Stimulated activated CD4-positive, alpha-beta T cell treated with anti-CD3 and anti-CD28 coated beads, Interleukin-12 subunit alpha, Interleukin-12 subunit beta, amount 100 ng/mL, for 4 hours (primary cell): ENCODE measurements at regions not wholly inside any gene's neighbourhood (a gene's known extent, or its start where the extent isn't known, plus 50 kb on each side); places are given as distances from the start of the nearest gene placed in this dataset.

Experiments
- DNase-seq: peaks from one replicate; pipeline ENCODE4 v3.0.0-alpha.2; 2020

DNA sequence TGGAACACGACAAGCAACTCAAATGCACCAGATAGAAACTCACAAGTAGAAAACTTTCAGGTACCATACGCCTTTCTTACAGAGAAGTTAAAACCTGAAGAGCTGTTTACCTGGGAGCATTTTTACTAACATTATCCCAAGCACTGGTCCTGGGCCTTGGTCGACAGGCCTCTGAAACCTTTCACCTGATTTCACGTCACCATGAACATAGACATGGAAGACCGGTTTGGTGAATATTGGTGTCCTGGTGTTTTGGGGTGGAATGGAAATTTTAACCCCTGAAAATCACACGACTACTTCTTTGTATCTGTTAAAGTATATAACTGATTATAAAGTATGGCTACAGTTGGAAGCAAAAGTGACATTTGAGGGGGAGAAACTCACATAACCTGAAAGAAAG, 176.6 kb upstream of the ARGLU1 start:
- no peak for DNase-seq

DNA sequence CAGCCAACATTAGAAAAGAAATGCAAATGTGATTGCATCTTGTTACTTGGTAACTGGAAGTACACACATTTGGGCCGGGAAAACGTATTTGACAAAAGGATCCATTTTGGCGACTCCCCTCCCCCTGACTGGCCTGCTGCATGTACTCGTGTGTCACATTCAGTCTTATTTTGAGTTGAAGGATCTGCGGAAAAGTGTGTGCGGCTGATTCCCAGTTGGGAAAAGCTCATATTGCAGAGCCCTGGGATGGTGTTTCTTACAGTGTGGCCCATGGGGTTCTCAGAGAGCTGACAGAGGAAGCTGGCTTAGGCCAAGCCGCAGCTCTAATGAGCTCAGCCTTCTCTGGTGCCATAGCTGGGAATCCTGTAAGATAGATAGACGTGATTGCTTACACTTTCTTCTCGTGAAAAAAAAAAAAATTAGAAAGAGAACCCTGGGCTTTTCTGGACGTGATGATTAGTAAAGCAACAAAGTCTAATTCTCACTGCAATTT, 170.3 kb upstream of the ARGLU1 start:
- no peak for DNase-seq

DNA sequence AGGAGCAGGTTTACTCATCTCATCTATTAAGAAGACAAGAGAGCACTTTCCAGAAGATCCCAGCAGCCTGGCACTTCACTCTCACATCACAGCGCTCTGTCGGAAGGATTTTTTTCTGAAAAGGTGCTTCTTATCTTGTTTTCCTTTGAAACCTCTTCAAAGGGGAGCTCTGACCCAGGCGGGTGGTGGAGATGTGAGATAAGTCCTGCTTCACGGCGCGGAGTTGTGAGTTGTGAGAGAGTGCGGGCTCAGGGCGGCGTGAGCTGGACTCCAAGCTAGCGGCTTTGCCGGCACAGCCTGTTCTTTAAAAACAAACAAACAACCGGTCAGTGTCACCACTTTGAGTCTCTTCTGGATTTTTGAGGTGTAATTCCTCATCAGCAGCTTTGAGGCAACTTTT, 169.0 kb upstream of the ARGLU1 start:
- no peak for DNase-seq

DNA sequence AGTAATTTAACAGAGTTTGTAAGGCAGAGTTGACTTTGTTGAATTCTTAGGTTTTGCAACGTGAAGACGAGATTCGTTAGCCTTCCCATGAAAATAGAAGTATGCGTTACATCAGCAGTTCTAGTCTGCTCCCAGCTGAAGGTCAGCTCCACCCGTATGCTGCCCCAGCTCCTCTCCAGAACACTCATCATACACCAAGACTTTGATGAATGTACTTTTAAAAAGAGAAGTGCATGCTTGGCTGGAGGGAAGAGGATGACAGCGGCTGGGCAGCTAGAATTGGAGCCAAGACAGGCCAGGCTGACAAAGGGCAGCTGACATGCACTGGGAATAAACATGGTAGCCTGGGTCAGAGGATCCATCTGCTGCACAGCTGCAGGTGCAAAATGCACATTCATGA, 166.3 kb upstream of the ARGLU1 start:
- DNase-seq = no peak

DNA sequence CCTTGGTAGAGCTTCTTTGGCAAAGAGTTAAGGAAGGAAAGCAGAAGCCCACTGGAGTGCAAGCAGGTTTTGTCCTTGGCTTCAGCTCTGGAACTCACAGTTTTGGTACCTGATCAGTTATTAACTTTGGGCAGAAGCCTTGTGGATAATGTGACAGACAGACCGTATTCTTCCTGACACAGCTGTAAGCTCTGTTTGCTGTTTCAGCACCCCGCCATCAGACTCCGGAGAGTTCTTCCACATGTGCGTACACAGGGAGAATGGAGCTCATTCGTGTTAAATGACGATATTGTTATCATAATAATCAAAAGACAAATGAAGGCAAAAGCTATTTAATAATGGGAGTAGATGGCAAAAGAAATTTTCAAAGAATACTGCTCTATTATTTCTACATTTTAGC, 155.1 kb upstream of the ARGLU1 start:
- no peak for DNase-seq

DNA sequence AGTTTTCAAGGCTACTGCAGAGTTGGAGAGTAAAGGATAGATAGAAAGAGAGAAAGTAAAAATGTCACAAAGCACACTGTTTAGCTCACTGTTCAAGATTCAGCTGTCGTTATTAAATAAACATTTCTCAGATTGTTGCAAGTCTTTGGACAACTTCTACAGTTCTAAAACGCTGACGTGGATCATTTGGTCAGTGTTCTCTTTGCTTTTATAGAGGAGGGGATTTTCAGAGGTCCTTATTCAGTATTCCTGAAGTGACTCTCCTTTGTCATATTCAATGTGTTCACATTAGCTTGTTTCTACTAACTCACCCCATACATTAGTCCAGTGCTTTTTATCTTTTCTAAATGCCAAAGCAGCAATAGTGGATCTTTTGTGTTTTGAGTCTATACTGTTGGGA, 154.7 kb upstream of the ARGLU1 start:
- DNase-seq = no peak

DNA sequence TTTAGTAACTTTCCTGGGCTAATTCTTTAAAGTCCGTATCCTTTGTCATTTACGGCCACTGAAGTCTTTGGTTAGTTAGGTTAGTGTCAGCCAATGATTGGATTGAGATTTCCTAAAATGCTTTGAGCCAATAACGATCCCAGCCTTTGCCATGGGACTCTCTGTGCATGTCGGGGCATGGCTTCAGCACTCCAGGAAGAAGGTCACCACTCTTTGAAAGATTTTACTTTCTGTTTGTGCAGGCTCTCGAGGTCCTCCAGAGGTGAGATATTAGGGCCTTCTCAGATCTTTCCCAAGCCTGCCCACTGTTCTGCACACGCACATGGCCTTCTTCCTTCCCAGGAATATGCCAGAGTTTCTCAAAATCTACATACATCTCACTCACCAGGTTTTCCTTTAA, 153.7 kb upstream of the ARGLU1 start:
- DNase-seq = no peak

DNA sequence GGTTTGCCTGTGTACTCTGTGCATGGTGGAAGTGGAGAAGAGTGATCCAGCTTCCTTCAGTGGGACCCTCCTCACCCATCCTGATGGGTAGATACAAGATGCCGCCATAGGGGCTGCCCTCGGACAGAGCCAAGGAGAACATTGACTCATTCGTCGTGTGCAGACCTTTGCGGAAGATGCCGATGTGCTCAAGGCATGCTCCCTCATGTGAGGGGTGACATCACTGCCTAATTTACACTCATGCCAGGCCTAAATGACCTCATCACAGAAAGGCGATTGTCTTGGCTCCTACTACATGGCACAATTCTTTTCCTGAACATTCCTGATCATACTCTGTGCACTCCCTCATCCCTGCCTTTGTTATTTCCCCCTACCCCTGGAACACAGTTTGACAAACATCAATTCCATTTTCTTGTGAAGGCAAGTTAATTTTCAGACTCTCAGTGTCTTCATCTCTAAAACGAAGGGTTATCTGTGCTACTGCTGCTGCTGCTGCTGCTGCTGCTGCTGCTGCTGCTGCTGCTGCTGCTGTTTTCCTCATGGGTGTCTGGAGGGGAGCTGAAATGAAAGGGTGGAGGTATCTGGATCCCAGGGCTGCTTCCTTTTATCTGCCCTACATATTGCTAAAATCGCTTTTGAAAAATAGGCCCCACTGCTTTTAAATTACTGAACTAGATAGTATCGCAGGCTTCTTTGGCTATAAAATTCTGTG, 146.5 kb upstream of the ARGLU1 start:
- no peak for DNase-seq

DNA sequence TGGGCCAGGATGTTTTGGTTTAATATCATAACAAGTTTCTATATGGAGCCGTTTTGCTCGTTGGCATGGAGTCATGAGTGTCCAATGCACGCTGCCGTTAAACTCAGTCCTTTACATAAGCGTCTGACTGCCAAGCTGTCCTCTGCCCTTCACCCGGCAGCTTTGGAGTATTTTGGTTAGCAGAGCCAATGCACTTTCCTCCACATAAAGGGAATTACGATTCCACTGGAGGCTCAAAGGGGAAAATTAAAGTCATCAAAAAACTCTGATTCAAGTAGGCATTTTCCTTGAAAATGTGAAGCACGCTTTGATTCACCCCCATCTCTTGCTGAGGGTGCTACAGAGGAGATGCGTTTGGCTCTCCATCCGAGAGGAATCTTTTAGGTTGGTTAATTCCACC, 144.4 kb upstream of the ARGLU1 start:
- no peak for DNase-seq

DNA sequence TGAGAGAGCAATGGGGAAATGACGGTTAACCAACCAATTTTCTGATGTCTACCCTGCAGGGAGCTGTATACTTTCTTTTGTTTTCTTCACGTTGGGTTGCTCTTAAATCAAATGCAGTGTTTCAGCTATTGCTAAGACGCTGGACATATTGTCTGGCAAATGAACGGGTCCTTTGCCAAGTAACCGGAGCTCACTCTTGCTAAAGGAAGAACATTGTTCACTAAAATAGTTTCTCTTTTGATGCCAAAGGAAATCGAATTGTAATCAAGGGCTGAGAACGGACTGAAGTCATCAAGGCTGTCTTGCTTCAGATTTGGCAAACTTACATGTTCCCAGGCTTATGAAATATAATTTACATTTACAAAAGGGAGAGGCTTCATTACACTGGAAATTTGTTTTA, 142.3 kb upstream of the ARGLU1 start:
- DNase-seq = no peak

DNA sequence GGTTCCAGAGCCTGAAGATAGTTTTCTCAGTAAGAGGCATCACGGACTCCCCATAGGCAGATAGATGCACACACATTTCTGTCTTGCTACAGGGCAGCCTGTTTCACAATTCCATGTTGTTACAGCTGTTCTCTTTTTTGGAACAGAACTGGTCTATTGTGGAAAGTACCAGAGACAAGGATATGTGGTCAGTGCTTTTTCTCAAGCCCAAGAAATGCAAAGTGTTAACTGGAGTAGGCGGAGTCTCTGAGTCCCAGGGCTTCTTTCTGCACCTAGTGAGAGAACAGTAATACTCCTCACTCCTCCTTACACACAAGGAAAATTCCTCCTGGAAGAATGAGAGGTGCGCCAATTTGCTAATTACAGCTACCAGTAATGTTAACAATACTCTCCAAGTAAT, 141.6 kb upstream of the ARGLU1 start:
- no peak for DNase-seq

DNA sequence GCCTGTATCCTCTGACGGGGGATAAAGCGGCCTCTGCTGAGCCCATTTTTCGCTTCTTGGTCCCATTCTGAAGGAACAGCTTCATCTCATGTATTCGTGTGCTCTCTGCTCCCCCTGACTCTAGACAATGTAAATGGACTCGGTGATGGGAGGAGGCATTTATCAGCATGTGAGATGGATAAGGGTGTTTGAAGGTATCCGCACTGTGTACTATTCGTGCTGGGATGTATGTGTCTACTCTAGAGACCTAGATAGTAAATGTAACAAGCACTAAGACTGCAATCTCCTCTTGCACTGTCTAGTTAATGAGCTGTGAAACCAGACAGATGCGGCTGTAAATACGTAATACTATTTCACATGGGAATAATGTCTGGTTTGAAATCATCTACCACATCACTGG, 134.6 kb upstream of the ARGLU1 start:
- no peak for DNase-seq

DNA sequence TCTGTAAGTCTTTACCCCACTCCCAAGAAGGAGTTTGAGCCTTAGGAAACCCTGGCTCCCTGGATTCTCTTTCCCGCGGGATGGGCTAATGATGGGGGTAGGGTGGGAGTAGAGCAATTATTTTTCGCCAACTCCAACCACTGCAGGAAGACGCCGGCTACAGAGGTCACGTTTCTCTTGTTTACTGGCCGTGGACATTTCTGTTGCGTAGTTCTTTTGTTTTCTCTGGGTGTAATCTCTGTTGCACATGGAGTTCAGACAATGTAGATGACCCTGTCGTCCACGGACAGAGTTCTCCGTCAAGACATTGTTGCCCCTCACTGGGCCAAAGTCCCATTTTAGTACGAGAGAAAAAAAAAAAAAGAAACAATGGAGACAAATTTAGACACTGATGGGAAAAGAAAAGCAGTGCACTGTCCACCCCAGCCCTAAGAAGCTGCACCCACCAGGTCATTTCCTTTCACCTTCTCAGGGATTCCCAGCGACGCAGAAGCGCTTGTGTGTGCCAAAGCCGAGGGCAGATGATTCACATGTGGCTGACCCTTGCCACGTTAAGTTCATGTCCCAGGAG, 133.9 kb upstream of the ARGLU1 start:
- no peak for DNase-seq

DNA sequence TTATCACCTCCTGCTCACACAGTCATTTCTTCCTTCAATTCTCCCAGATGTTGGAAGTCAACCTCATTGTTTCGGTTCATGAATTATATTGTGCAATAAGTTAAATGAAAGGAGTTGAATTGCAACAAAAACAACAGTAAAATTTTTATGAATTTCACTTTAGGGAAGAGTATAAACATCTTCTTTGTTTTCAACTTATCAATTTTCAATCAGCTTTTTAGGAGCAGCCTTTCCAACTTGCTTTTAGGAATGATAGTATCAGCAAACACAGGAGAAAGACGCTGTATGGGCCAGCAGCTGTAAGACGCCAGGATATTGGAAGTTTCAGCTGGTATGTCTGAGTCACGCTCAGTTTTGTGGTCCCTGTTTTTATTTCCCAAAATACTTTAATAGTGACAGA, 132.5 kb upstream of the ARGLU1 start:
- no peak for DNase-seq

DNA sequence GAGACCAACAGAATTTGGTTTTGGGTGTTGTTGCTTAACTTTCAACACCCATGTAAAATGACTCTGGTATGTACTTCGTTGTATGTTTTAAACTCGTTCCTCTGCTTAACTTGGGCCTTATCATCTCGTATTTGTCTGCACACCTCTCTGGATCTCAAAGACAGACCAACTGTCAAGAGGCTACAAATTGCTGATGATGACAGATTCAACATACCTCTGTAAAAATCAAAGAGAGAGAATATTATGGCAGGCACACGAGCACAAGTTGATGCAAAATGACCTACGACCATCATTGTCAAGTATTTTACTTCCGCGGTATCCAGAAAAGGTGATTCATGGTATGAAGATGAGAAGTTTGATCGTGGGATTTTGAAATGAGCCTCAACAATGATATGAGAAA, 132.1 kb upstream of the ARGLU1 start:
- DNase-seq = no peak

DNA sequence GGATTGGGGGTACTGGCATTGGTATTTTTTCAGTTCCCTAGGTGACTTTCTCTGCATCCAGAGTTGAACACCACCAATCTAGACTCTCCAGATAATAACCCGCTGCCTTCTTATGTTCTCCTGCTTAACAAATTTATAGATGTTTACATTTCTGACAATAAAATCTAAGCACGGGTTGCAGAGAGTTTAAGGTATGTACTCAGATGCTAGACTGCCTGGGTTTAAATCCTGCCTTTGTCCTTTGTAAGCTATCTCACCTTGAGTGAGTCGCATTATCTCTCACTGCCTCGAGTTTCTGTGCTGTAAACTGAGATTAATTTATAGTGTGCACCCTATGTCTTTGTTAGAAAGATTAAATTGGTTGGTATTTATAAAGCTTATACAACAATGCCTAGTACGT, 131.4 kb upstream of the ARGLU1 start:
- no peak for DNase-seq

DNA sequence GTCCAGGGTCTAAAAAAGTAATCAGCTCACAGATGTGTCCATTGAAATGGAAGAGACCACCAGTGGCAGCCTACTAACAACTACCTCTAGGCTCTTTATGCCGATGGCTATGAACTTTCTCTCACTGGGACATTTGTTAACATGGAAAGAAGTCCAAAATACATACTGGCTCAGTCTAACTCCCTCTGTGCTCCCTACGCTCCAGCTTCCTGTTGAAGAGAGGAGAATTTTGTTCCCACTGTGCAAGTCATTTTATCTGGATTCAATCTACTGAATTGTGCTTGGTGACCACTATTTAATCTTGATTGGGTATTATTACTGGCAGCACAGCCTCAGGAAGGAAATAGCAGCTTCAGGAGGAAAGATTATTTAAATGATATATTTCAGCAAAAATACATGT, 128.8 kb upstream of the ARGLU1 start:
- no peak for DNase-seq

DNA sequence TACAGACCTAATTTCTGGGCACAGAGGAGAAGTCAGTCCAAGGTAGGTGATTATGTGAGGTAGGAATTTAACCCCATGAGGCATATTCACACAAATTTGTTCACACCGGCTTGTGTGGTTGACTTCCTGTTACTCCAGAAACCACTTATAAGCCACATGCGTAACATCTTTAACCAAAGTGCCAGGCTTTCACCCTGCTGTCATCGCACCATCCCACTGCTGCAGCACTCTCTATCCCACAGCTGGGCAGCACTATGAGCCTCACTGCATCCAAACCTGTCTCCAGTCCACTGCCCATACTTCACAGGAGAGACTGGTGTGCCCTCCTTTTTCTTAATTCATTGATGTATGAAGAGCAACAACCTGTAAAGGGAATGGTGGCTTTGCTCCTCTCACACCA, 128.2 kb upstream of the ARGLU1 start:
- DNase-seq = no peak

DNA sequence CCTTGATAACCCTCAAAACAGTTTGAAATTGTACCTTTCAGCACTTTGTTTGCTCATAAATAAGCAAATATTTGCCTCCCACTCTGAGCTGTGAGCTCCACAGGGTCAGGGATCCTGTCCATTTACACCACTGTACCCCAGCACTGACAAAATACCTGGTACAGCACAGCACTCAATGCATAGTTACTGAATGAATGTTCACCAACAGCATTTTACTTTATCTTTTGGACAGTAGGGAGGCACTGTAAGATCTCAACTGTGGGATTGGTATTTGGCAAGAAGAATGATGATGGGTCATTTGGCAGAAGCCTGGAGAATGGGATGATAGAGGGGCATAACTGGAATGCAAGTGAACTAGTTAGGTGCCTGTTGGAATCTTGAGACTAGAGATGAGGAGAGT, 127.2 kb upstream of the ARGLU1 start:
- DNase-seq = no peak

DNA sequence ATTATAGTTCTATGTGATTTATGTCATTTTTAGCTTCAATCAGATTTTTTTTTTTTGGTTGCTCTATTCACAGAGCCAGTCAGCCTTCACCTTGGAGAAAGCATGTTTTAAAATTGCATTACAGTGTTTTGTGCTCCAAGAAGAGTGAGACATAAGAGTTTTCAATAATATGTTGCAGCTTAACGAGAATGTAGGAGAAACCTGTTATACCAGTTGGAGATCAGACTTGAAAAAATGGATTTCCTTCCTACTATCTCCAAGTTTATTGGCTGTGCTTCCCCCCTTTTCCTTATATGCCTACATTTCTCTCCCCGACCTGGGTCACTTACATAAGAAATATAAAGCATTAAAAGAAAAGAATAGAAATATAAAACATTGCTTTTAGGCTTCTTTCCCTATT, 123.9 kb upstream of the ARGLU1 start:
- no peak for DNase-seq

DNA sequence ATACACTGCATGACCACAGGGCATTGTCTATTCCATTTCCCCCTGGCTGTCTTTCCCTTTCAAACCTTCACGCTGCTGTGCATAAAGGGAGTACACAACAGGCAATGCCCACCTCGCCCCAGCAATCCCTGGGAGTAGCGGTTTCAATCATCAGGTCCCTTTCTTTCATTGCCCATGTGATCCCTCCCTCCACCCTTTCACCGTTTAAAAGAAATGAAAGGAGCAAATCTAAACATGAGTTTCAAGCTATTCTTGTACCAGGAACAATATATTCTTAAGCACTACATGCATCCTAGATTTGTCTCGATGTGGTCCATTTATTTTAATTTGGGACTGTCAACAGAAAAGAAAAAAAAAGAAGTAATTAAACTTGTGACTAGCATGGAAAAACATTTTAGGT, 123.4 kb upstream of the ARGLU1 start:
- DNase-seq = no peak

DNA sequence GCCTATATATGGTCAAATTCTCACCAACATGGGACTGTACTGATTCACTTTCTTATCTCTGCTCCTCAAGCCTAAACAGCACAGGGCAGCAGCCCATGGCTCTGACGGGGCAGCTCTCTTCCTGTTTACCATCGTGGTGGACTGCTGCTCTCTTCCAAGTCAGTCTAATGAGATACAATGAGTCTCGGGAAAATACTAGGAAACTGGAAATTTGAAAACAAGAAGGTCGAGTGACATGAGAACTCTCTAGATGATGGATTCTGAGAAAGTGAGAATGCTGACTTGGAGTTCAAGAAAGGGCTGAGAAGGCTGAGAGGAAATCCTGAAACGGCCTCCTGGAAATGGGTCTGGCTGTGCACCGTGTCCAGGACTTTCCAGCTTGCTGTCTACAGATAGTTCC, 122.8 kb upstream of the ARGLU1 start:
- DNase-seq = no peak

DNA sequence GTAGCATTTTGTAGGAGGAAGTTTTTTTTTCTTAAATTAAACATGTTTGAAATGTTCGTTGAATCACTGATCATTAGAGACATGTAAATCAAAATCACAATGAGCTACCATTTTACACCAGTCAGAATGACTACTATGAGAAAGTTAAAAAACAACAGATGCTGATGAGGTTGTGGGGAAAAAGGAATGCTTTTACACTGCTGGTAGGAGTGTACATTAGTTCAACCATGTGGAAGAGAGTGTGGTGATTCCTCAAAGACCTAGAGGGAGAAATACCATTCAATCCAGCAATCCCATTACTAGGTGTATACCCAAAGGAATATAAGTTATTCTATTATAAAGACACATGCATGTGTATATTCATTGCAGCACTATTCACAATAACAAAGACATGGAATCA, 122.0 kb upstream of the ARGLU1 start:
- no peak for DNase-seq

DNA sequence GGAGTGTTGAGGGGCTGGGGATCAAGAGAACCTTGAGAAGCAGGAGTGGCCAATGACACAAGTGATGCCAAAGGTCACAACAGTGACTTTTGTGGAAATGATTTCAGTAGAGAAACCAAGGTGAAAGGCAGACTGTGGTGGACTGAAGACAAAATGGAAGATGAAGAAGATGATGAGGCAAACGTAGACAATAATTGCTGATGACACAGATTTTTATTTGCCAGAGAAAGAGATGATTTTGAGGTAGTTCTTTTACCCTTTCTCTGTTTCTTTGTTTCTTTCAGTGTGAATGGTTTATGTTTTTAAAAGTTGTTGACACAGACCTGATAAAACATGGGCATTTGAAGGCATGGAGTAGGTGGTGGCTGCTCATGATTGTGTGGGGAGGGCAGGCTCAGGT, 121.0 kb upstream of the ARGLU1 start:
- no peak for DNase-seq

DNA sequence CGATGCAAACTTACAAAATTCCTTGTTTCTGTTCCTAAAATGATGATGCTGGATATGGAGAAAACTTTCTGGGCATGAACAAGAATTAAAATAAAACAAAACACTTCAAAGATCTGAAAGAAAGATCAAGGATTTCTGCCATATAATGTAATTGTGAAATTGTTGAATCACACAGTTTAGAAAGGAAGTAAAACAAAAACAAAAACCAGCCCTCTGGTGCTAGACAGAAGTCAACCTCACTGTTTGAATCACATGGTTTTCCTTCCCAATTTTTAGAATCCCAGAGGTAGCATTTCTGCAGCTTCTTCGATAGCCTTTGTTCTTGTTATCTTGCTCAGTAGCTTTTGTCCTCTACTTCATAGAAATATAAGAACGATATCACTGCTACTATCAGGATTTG, 118.2 kb upstream of the ARGLU1 start:
- no peak for DNase-seq
